HuH-7 (cell line): ENCODE measurements at regions not wholly inside any gene's neighbourhood (a gene's known extent, or its start where the extent isn't known, plus 50 kb on each side); places are given as distances from the start of the nearest gene placed in this dataset.

Experiments used
- DNase-seq: peaks from one replicate; pipeline ENCODE4 v3.0.0; 2011; ENCODE audit warnings: low spot score

- DNase-seq, result no peak
These were observed 103.2 kb downstream of the TBX5 start for GRCh38 chr12:114302606-114303315.

GRCh38 chr12:114302117-114302516 lies 103.8 kb downstream of the TBX5 start:
- DNase-seq, result no peak

- no peak for DNase-seq
These were observed 111.7 kb downstream of the TBX5 start for GRCh38 chr12:114294303-114294685.

GRCh38 chr12:114293571-114294302 lies 112.2 kb downstream of the TBX5 start:
- DNase-seq, result no peak

DNA sequence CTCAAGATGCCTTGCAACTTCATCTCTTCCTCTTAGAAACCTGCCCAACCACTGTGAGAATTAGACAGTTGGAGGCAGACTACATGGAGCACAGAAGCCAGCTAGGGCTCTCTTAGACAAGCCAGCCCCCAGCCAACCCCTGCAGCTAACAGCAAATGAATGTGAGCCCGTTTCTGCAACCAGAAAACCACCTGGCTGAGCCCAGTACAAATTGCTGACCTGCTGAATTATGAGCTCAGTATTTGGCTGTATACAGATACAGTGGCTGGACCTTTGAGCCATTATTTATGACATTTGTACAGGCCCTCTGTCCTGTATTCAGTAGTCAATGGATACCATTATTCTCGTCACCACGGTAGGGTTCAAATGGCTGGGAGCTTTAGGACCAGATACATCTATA lies 112.9 kb downstream of the TBX5 start:
- no peak for DNase-seq

GRCh38 chr12:114291389-114292060 lies 114.4 kb downstream of the TBX5 start:
- DNase-seq, result no peak

DNA sequence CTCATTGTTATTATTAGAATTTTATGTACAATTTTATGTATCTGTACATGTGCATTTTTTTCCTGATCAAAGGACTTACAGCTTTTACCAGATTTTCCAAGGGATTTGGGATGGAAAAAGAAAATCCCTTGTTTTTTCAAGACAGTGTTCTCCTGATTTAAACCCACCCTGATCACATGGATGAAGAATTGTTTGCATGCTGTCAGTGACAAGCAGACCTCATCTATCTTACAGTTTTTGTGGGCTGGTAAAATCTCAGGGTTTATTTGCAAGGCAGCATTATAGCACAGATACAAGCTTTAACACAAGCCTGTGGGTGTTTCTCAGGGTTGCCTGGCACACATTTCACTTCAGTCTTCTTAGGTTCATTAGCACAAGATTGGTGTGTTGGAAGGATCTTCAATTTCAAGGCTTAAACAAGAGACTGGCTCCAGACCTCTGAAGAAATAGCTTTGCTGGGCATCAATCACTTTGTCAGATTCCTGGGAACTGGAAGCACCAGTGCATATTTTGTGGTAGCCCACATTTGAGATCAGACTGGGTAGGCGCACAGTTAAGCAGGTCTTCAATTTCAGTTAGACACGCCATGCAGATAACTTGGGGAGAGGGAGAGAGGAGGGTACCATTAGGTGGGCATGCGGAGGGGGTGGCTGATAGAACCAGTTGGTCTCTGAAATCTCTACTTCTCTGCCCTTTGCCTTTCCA lies 118.0 kb downstream of the TBX5 start:
- no peak for DNase-seq

DNA sequence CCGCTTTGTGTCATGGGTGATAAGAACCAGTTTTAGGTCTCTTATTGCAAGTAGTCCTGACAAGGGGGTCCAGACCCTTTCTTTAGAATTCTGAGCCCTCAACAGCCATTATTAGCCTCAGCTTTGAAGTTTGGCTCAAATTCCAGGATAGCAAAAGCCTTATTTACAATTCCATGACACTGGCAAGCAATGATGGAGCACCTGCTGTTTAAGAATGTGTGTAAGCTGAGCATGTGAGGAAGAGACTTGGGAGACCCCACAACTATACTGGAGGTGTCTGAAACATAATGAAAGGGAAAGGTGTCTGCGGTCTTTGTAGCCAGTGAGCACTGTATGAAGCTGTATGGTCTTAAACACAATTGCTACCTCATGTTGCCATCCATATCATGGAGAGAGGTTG lies 119.8 kb downstream of the TBX5 start:
- no peak for DNase-seq

DNA sequence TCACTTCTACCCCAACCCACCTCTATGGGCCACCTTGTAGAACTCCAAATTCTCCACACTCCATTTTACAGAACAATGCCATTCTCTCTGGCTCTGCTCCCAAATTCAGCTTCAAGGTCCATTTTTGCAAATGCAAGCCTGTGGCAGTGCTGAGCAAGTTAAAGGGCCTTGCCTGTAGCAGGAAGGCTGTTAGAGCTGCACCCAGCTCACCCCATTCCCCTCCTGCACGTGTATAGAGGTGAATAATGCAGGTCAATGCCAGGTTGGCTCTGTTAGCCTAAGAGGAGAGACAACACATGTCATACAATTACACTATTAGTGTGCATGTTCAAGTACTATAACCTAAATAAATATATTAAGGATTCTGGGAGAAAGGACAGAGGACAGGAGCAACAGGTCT lies 120.4 kb downstream of the TBX5 start:
- no peak for DNase-seq

DNA sequence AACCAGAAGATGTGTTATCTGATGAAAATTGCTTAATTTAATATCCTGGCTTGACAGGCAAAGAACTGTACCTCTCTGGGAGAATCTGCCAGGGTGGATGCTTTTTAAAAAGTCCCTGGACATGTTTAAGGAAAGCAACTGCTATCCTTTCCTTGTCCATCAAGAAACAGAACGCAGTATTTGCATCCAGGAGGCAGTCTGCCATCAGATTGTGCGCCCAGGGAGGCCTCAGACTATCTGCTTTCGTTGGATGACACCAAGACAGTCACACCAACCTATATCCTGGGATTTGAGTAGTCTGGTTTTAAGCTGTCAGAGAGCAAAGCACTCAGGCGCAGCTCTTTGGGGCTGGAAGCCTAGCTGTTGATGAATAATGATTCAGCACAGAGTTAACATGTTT lies 121.9 kb downstream of the TBX5 start:
- DNase-seq, result no peak

- DNase-seq, result no peak
These were observed 129.8 kb downstream of the TBX5 start for GRCh38 chr12:114275932-114276785.

DNA sequence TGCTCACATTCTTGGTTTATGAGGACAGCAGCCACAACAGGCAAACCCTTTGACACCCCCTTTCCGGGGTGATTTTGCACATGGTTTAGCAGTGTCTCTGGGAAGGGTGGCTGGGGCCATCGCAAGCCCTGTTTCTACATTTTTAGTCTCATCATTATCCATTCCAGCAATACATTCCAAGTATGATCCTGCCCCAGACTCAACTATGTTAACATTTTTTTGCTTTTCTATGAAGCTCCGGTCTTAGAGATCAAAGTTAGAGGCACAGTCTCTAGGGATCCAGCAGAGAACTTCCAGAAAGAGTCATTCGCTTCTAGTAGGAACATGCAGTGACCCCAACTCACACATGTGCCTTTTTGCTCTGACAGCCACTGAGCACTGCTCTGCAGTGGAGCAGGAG lies 130.9 kb downstream of the TBX5 start:
- DNase-seq, result no peak

- DNase-seq, result no peak
These were observed 131.8 kb downstream of the TBX5 start for GRCh38 chr12:114274131-114274530.

- DNase-seq, result no peak
These were observed 133.3 kb downstream of the TBX5 start for GRCh38 chr12:114272605-114273004.

DNA sequence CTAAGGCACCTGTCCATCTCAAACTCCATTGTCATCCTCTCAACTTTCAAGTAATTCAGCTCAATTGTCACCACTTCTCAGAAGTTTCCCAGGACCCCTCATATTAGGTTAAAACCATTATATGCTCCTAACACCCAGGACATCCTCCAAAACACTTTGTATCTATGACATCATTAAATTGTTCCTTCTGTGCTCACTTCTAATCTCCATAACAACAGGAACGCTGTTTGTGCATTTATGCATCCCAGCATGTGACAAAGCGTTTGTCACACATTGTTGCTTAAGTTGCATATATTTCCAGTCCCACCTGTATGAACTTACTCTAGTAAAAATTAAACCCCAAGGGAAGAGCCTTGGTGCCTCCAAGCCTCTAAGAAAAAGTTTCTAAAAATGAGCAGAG lies 133.9 kb downstream of the TBX5 start:
- DNase-seq, result no peak

DNA sequence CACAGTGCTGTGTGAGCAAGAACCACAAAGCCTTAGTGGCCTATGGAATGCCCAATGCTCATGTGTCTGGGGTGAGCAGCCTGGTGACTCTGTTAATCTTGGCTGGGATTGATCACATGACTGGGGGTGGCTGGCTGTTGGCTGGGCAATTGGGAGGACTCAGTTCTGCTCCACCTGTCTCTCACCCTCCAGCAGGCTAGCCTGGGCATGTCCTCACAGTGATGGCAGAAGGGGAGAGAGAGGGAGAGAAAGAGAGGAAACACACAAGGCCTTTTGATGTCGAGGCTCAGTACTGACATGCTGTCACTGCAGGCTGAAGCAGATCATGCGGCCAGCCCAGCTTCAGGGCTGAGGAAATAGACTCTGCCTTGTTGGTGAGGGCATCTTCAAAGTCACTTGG lies 136.8 kb downstream of the TBX5 start:
- DNase-seq, result no peak

DNA sequence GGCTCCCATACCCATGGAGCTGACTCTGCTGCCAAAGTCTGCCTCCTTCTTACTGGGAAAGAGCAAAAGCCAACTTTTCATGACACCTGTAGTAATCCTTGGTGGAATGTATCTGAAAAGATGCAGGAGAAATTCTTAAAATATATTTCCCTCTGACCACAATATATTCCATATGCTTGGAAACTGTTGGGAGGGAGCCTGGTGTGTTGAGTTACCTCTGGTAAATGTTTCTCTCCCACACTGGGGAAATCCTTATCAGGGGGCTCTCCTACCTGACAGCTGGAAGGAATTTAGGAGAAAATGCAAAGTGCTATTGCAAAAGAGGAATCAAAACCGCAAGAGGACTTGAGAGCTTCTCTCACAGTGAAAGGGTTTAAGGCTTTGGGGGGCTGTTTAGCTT lies 139.4 kb downstream of the TBX5 start:
- DNase-seq, result no peak

DNA sequence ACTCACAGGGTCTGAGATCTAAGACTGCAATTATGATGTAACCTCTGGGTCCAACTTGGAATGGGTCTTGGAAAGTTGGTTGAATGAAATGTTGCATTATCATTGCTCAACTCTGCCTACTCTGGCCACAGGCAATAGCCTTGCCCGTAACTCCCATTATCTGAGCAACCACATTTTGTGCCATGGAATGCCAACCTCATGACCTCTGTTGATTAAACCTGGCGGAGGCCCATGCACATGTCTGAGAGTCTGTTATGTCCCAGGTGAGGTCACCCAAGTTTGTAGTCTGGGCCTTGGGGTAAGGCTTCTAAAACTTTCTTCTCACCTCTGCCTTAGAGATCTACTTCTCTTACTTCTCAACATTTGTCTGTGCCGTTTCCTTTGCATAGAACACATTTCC lies 140.9 kb downstream of the TBX5 start:
- DNase-seq, result no peak

DNA sequence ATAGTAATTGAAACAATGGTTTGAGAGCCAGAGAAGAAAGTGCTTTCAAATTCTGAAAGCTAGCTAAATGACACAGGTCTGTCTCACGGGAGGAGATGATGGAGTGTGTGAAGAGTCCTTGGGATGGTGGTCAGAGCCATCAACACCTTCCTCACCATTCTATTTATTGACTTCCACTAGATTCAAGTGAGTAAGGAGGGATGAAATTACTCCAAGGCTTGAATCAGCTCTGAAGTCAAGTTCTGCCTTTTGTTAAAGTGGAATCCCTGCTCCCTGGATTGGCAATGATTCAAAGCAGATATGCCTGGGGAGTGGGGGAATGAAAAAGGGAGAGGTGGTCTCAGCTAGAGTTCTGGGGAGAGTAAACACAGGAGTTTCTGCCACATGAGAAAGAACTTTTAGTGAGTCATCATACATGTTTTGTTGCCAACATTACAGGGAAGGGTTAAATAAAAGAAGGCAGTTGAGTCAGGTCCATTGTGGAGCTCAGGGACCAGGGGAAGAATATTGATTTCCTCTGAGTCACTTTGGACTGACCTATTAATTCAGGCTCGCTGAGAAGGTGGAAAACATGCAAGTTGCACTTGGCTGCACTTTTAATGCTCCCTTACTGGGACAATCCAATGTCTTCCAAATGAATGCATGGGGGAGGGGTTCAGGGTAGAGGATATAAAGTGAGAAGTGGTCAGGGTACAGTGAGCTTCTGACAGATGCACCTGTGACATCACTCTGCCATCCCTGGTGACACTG lies 142.7 kb downstream of the TBX5 start:
- DNase-seq, result no peak

DNA sequence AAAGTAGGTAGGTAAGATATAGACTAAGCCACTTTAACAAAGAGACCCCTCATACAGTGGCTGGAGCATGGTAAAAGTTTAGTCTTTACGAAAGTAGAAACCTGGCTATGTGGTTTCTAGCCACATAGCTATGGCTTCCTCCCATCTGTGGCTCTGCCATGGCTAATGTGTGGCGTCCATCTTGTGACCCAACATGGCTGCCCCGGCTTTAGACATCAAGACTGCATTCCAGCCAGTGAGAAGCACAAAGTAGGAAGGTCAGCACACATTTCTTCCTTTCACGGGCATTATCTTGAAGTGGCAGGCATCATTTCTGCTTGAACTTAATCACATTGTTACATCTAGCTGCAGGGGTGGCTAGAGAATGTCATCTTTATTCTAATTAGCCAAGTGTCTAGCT lies 148.3 kb downstream of the TBX5 start:
- no peak for DNase-seq

DNA sequence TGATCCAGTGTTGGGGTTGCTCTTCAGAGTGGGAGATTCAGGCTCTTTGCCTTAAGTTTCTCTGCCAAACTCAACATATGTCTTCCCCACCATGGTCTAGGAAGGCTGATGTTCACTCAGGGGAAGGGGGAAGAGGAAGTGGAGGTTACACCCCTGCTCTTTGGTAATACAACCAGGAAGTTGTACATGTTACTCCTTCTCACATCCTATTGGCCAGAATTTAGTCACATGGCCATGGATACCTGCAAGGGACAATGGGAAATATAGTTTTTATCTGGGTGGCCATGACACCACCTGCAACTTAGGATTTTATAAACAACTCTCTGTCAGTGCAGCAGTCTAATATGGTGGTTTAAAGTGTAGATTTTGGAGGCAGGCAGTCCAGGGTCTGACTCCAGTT lies 150.9 kb downstream of the TBX5 start:
- no peak for DNase-seq
